Choroid plexus epithelial cell (primary cell): ENCODE measurements at regions not wholly inside any gene's neighbourhood (a gene's known extent, or its start where the extent isn't known, plus 50 kb on each side); places are given as distances from the start of the nearest gene placed in this dataset.

Experiments used
- DNase-seq: peaks from one replicate; pipeline ENCODE4 v3.0.0-alpha.2; 2010; ENCODE audit warnings: low read depth
- H3K4me3 ChIP-seq: 2 replicates; pipeline ENCODE4 v1.5.1; 2011; ENCODE audit warnings: low read depth, mild to moderate bottlenecking, control low read depth, low read length, moderate library complexity
- CTCF ChIP-seq: conservative IDR thresholded peaks from 2 replicates; pipeline ENCODE4 v1.5.1; 2011; ENCODE audit warnings: low read depth, mild to moderate bottlenecking, control low read depth, inconsistent platforms, low read length, moderate library complexity

- no peak for TF ChIP-seq CTCF
- DNase-seq, result no peak
- no peak overlapping the region for H3K4me3 ChIP-seq
Observed at GRCh38 chr10:62623223-62623622, 181.3 kb upstream of the ADO start.

GRCh38 chr10:62625484-62625883 is 179.0 kb upstream of the ADO start:
- H3K4me3 ChIP-seq, result no peak overlapping the region
- TF ChIP-seq CTCF, result no peak
- no peak for DNase-seq

GRCh38 chr10:62626079-62626478 is 178.4 kb upstream of the ADO start:
- no peak overlapping the region for H3K4me3 ChIP-seq
- no peak for DNase-seq
- no peak for TF ChIP-seq CTCF

GRCh38 chr10:62626817-62627216 is 177.7 kb upstream of the ADO start:
- DNase-seq, result no peak
- no peak for TF ChIP-seq CTCF

GRCh38 chr10:62627983-62628382 is 176.5 kb upstream of the ADO start:
- DNase-seq, result no peak
- H3K4me3 ChIP-seq, result no peak overlapping the region
- no peak for TF ChIP-seq CTCF

More at GRCh38 chr10:62626817-62627216, 177.7 kb upstream of the ADO start:
- no peak overlapping the region for H3K4me3 ChIP-seq

GRCh38 chr10:62631241-62631640 is 173.3 kb upstream of the ADO start:
- no peak overlapping the region for H3K4me3 ChIP-seq
- TF ChIP-seq CTCF, result no peak
- no peak for DNase-seq

- TF ChIP-seq CTCF, result no peak
- no peak overlapping the region for H3K4me3 ChIP-seq
- DNase-seq, result no peak
Observed at GRCh38 chr10:62632071-62632809, 172.3 kb upstream of the ADO start.
